Urothelium cell line (cell line): ENCODE measurements at regions not wholly inside any gene's neighbourhood (a gene's known extent, or its start where the extent isn't known, plus 50 kb on each side); places are given as distances from the start of the nearest gene placed in this dataset.
"Not testable (repeated sequence)": the region's sequence is repeated elsewhere in the genome, so short reads cannot be mapped to it uniquely, and the experiment has no call there.

ENCODE experiments used
- DNase-seq: peaks from one replicate; pipeline ENCODE4 v3.0.0; 2011; ENCODE audit warnings: low spot score, mixed read lengths
- FAIRE-seq: peaks from 2 replicates; lab custom pipeline; 2011; peaks lifted over from hg19 to GRCh38; lab: Jason Lieb, UNC

DNA sequence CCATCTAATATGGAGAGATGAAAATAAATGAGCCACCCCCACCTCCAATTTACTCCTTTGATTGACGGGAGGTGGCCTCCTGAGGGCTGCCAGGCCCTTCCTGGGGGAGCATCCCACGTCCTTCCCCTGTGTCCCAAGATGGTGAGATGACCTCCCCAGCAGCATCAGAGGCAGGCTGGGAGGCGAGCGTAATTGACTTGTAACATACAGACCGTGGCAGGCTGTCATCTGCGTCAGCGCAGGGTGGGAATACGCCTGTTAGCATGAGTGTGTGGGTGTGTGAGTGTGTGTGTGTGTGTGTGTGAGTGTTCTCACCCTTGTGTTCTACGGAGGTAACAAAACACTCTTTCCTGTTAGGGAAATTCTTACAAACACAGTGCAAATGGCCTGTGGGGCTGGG lies 156.9 kb upstream of the CIBAR2 start:
- FAIRE-seq (no peak), DNase-seq (no peak)

DNA sequence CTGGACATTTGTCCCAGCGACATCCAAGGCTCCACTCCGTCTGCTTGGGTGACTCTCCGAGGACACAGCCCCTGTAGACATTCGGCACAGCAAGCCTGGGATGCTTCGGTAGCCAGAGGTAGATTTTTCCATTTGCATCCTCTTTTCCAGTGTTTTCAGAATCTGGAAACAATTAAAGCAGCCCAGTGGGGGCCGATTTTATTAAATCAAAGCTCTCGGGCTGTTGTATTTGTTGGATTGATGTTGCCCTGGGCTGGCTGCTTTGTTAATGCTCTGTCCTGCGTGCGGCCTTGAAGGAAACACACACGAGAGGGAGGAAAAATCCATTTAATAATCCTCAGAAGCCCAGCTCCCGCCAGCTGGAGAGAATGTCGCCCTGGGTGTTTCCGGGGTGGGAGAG lies 158.1 kb upstream of the CIBAR2 start:
- DNase-seq: no peak
- no peak for FAIRE-seq

DNA sequence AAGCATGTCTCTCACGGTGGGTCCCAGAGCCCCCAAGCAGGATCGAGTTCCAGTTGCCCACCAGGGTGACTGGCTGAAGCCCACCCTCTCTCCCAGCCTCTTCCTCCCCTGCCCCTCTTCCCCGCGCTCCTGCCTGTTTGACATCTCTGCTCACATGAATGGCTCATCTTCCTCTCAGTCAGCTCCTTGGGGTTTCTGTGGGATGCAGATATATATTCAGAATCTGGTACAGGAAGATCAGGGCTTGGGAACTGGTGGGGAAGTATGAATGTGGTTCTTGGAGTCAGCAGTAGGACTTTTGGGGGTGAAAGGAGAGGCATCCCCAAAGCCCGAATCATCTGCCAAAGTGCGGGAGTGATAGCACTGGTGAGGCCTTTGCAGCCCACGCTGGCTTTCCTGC lies 158.9 kb upstream of the CIBAR2 start:
- FAIRE-seq: no peak
- no peak for DNase-seq

GRCh38 chr16:85273293-85273692 lies 161.0 kb upstream of the CIBAR2 start:
- DNase-seq (no peak), FAIRE-seq (peak; percentile 58)

DNA sequence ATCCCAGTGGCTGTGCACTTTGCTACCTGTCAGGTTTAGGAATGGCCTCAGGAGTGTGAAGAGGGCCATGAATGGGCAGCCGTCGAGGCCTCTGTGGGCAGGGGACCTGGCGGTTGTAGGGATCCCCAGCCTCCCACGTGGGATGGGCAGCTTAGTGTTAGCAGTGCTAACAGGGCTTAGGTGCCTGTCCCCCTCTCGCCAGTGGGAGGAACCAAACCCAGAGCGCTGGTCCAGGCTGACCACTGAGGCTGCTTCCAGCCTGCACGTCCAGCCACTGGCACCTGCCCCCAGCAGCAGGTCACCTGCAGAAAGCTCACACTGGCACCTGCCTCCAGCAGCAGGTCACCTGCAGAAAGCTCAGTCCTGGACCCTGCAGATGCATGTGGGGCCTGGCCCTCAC lies 162.2 kb upstream of the CIBAR2 start:
- FAIRE-seq (no peak), DNase-seq (no peak)

GRCh38 chr16:85274924-85275323 lies 162.7 kb upstream of the CIBAR2 start:
- no peak for DNase-seq
- FAIRE-seq: no peak

DNA sequence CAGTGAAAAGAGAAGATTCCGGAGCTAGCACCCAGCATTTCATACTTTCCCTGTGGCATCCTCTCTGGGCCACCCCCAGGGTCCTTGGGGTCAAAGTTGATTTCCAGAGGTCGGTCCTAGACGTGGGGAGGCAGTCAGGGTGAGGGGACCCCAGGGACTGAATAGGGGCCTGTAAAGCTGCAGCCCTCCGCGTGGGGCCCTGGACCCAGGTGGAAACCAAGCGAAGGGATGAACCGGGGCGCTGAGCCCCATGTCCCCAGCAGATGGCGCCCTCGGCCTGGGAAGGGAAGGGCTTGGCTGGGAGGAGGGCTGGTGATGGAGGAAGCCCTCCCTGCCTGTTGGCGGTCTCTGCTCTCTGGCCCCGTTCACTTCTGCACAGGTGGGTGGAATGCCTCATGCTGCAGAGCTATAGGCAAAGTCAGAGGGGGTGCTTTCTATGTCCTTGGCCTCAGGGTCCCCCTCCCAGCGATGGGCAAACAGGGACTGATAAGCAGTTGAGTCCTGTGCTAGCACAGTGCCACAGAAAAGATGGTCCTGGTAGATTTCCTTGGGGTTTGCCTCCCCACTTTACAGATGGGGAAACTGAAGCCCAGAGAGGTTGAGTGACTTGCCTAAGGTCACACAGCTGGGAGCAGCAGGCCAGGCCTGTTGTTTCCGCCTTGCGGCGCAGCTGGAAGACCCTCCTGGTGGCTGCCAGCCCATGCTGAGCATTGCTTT lies 163.4 kb upstream of the CIBAR2 start:
- FAIRE-seq: peak; percentile 82
- DNase-seq: peak; percentile 85

GRCh38 chr16:85276258-85276657 lies 164.0 kb upstream of the CIBAR2 start:
- FAIRE-seq (no peak), DNase-seq (no peak)

- FAIRE-seq: no peak
Measured at GRCh38 chr16:85276721-85277120, 164.4 kb upstream of the CIBAR2 start.

GRCh38 chr16:85278839-85279238 lies 166.6 kb upstream of the CIBAR2 start:
- no peak for FAIRE-seq
- DNase-seq: no peak

More at GRCh38 chr16:85276721-85277120, 164.4 kb upstream of the CIBAR2 start:
- no peak for DNase-seq

DNA sequence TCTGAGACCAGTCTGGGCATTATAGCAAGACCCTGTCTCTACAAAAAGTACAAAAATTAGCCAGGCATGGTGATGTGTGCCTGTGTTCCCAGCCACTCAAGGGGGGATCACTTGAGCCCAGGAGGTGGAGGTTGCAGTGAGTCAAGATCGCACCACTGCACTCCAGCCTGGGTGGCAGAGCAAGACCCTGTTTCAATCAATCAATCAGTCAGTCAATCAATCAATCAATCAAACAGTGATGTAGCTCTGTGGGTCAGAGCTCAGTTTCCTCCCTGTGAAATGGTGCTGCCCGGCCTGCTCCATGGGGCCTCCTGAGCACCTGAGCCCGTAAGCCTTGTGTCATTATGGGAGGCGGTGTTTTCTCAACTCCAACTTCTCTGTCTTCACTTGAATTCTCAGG lies 167.1 kb upstream of the CIBAR2 start:
- FAIRE-seq: no peak

DNA sequence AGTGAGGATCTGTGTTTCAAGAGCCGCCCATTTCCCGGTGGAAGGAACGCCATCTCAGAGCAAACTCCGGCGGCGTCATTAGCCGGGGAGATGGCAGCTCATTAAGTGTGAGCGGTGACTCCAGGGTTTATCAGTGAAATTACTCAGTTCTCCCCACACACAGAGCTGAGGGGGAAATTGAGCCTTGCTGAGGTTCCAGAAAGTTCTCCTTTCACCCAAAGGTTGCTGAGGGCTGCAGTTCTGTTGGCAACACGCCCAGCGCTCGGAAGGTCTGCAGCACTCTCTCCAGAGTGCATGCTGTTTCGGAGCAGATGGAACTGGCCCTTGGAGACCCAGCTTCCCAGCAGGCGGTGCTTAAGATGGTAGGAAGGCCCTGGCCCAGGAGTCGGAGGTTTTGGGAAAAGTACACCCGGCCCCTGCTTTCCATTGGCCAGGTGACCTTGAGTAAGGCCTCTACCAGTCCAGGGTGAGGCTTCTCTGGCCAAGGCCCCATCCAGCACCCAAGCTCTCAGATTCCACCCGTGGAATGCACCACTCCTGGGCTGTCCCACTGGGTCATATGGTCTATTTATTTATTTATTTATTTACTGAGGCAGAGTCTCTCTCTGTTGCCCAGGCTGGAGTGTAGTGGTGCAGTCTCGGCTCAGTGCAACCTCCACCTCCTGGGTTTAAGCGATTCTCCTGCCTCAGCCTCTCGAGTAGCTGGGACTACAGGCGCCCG lies 167.7 kb upstream of the CIBAR2 start:
- DNase-seq: no peak
- no peak for FAIRE-seq

More for the DNA sequence above, 167.1 kb upstream of the CIBAR2 start:
- no peak for DNase-seq

- no peak for FAIRE-seq
- DNase-seq: no peak
Measured at GRCh38 chr16:85281181-85281580, 168.9 kb upstream of the CIBAR2 start.

DNA sequence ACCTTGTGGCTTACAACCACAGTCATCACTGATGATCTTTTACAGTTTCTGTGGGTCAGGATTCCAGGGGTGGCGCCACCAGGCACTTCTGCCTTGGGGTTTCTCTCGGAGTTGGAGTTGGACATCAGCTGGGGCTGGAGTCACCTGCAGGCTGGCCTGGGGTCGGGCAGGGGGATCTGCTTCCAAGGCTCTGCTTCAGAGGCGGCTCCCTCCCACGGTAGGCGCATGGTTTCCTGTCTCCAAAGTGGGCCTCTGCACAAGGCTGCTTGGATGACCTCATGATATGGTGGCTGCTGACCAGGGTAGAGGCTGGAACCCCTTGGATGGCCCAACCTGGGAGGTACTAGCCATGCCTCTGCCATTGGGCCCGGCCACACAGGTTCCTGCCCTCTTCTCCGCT lies 170.6 kb upstream of the CIBAR2 start:
- FAIRE-seq (no peak), DNase-seq (no peak)

DNA sequence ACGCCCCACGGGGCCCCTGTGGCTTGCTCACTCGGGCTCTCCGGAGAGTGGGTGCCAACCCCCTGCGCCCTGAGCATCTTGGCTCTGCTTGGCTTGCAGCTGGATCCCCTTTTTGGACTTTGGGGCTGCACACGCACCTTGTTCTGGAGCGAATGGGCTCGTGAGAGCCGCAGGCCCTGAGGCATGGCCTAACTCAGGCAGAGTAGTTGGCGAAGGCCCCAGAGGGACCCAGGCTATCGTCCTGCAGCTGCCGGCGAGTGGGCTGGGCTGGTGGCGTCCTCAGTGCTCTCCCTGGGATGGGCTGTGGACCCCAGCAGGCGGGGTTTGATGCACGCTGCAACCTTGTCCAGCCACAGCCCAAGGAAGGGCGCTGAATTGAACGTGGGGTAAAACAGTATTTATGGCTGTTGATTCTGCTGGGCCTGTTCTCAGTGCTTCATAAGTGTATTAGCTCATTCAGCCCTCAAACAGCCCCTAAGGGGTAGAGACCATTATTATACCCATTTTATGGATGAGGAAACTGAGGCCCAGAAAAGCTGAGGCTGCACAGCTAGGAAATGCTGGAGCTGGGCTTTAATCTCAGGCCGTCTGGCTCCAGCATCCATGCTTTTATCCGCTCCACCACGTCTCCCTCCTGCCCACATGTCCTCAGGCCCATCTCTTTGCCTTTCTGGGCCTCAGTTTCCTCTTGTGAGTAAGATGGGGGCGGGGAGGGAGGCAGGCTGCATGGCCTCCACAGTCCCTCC lies 171.2 kb upstream of the CIBAR2 start:
- no peak for FAIRE-seq
- no peak for DNase-seq

DNA sequence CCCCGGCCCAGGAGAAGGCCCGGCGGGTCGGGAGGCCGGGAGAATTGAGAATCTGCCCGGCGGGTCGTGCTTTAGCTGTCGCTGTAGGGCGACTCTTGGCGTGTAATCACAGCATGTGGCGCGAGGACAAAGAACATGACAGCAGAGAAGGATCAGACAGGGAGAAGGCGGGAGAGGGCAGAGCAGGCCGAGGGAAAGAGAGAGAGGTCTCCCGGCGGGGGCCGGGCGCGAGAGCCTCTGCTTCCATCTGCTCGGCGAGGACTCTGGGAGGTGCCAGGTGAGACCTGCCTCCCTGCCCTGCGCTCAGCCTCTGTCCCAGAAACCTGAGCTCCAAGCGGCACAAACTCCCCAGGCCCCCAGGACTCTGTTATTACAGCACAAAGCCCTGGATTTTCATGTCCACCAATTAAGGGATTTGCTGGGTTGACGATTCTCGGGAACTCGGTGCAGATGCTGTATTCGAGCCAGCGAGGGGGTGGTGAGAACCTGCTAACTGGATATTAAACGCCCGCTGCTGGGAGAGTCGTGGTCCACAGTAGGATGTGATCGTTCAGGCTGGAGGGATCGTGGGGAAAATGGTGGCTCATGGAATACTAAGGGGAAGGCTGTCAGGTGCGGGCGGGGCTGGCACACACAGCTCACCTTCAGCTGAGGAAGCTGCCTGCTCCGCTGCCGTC lies 172.0 kb upstream of the CIBAR2 start:
- no peak for DNase-seq
- no peak for FAIRE-seq

GRCh38 chr16:85285681-85286065 lies 173.4 kb upstream of the CIBAR2 start:
- no peak for FAIRE-seq
- no peak for DNase-seq

GRCh38 chr16:85286066-85286831 lies 174.0 kb upstream of the CIBAR2 start:
- DNase-seq (no peak), FAIRE-seq (no peak)

DNA sequence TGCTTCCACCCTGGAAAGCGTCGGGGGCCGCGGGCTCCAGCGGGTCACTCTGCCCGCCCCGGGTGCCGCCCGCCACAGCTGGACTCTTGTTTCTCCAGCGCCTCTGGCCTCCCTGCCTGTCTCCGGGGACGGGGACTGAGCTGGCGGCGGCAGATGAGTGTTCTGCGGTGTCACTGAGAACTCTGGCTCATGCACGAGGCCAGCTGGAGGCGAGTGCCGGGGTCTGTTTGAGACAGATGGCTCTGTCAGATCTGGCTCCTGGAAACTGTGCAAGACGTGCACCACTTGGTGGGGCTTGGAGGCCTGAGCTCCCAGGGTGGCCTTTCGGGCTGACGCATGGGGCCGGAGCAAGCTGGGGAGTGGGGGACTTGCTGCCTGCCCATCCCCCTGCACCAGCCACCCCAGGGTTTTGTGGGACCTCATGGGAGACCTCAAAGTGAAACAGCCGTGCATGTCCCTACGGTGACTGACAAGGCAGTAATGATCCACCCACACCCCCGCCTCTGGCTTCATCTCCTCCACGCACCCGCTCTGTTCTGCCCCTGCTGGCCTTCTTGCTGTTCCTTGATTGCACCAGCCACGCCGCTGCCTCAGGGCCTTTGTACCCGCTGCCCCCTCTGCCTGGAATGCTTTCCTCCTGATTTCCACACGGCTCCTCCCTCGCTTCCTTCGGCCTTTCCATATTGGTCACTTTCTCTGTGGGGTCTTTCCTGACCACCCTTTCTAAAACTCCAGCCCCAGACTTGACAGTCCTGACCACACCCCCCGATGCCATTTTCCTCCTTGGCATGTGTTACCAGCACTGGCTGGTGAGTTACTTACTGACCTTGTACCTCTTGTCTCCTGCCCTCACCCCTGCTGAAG lies 174.9 kb upstream of the CIBAR2 start:
- no peak for FAIRE-seq

GRCh38 chr16:85287815-85288109 lies 175.5 kb upstream of the CIBAR2 start:
- not testable (repeated sequence) for FAIRE-seq, DNase-seq

More for the DNA sequence above, 174.9 kb upstream of the CIBAR2 start:
- no peak for DNase-seq
